ENCODE measurements at regions not wholly inside any gene's neighbourhood (a gene's known extent, or its start where the extent isn't known, plus 50 kb on each side); places are given as distances from the start of the nearest gene placed in this dataset.

DNA sequence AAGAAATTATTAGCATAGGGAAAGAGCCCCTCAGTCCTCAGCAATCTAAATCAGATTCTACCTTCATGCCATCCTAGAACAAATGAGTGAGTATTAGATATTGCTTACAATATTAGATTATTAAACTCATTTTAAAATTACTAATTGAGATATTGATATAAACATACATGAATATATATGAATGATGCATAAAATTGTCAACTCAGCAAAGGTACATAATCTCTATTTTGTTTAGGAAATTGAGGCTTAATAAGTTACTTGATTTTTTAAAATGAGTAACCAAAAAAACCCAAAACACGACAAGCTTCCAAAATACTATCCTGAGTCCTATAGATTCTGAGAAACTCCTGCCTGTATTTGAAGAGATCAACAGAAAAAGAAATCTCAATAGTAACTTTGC lies 297.7 kb upstream of the TMCO5A start:
- H3K27ac ChIP-seq (ENCODE audit: low read length, poor library complexity, severe bottlenecking), result no peak overlapping the region
- no peak overlapping the region for H3K4ac ChIP-seq (ENCODE audit: low read depth in 1 of 2, low read length in 2 of 2)
- 71% methylated on average over 1 of the region's 1 CpG for WGBS
- no peaks in the 10 kb centered on the region for H3K79me1 ChIP-seq (replicated peaks; ENCODE audit: low read length, poor library complexity, severe bottlenecking)
- H3K36me3 ChIP-seq (ENCODE audit: control insufficient read depth in 1 of 2, insufficient read depth in 2 of 2, low read depth in 1 of 2, low read length in 2 of 2), result no peaks in the 10 kb centered on the region
- H3K18ac ChIP-seq (ENCODE audit: low read depth in 1 of 2, low read length in 2 of 2), result no peak overlapping the region
- H2BK12ac ChIP-seq (ENCODE audit: low read length in 2 of 2), result no peak overlapping the region
- DNase-seq, result no peak
- H2BK15ac ChIP-seq (ENCODE audit: low read depth, poor library complexity, severe bottlenecking), result no peak overlapping the region
- H3K23ac ChIP-seq (ENCODE audit: low read length in 2 of 2), result no peak overlapping the region
- no peak overlapping the region for H3K4me2 ChIP-seq (ENCODE audit: low read length, poor library complexity, severe bottlenecking)
- no peak overlapping the region for H4K8ac ChIP-seq (ENCODE audit: low read length)
- H2AK5ac ChIP-seq (ENCODE audit: low read length, severe bottlenecking), result no peak overlapping the region
- no peak overlapping the region for H2BK5ac ChIP-seq (ENCODE audit: low read depth, low read length, poor library complexity, severe bottlenecking)
- no peak overlapping the region for H2BK120ac ChIP-seq (ENCODE audit: low read depth, low read length)
- H2AFZ ChIP-seq (ENCODE audit: low read depth, low read length), result no peak overlapping the region
- H3K27me3 ChIP-seq (ENCODE audit: control insufficient read depth in 1 of 2, insufficient read depth in 1 of 2, low read length in 2 of 2), result no peaks in the 10 kb centered on the region
- no peak overlapping the region for H3K4me3 ChIP-seq (ENCODE audit: insufficient read depth in 1 of 2, low read depth in 1 of 2, low read length in 2 of 2)
- peaks cover 7% of the 10 kb centered on the region for H3K9me3 ChIP-seq (ENCODE audit: control insufficient read depth, low read length)
- no peak overlapping the region for H3K9ac ChIP-seq (ENCODE audit: low read length)
- no peak overlapping the region for H4K91ac ChIP-seq (ENCODE audit: low read length)
- no peak overlapping the region for H3K14ac ChIP-seq (ENCODE audit: low read length in 2 of 2)
- no peaks in the 10 kb centered on the region for H3K4me1 ChIP-seq (ENCODE audit: control insufficient read depth, insufficient read depth, low read depth, low read length)

DNA sequence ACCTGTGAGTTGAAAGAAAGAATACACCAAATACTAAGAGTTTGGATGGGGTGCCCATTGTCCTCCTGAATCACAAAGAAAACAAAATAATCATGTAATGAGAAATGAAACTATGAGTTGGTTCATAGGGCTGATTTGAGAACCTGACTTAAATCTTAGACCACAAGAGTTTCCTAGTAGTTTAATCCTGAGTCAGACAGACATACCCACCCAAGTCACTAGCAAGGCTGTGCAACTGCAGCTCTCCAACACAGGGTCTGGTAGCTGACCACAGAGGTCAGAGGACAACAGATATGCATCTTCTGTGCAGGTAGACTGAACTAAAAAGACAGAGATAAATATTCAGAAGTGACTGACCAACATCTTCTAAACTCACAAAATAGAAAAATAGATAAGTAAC lies 296.3 kb upstream of the TMCO5A start:
- Histone ChIP-seq H3K4me3 (ENCODE audit: insufficient read depth in 1 of 2, low read depth in 1 of 2, low read length in 2 of 2) (no peak overlapping the region), H3K79me1 (replicated peaks; ENCODE audit: low read length, poor library complexity, severe bottlenecking) (no peaks in the 10 kb centered on the region)
- no peak for DNase-seq

DNA sequence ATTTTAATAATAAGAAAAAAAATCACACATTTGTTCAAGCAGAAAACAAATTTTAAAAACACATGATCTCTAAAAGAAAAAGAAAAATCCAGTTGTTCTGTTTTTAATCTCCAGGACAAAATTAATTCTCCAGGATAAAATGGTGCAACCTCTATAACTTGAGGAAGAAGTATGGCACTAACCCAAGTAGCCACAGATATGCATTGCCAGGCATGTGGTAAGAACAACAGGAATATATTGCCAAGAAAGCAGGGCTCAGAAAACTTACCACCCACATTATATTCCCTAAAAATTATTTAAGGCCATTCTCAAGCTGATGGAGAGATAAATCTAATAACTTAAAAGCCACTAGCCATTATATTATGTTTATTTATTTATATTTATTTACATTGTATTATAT lies 295.7 kb upstream of the TMCO5A start:
- no peak overlapping the region for H3K23ac ChIP-seq (ENCODE audit: low read length in 2 of 2)
- H4K91ac ChIP-seq (ENCODE audit: low read length), result no peak overlapping the region
- no peak overlapping the region for H2BK5ac ChIP-seq (ENCODE audit: low read depth, low read length, poor library complexity, severe bottlenecking)
- no peaks in the 10 kb centered on the region for H3K4me1 ChIP-seq (ENCODE audit: control insufficient read depth, insufficient read depth, low read depth, low read length)
- H4K8ac ChIP-seq (ENCODE audit: low read length), result no peak overlapping the region
- no peak overlapping the region for H3K4me2 ChIP-seq (ENCODE audit: low read length, poor library complexity, severe bottlenecking)
- H2BK120ac ChIP-seq (ENCODE audit: low read depth, low read length), result no peak overlapping the region
- H3K9me3 ChIP-seq (ENCODE audit: control insufficient read depth, low read length), result peaks cover 7% of the 10 kb centered on the region
- H3K4me3 ChIP-seq (ENCODE audit: insufficient read depth in 1 of 2, low read depth in 1 of 2, low read length in 2 of 2), result no peak overlapping the region
- H2BK12ac ChIP-seq (ENCODE audit: low read length in 2 of 2), result no peak overlapping the region
- no peak overlapping the region for H3K9ac ChIP-seq (ENCODE audit: low read length)
- H3K27me3 ChIP-seq (ENCODE audit: control insufficient read depth in 1 of 2, insufficient read depth in 1 of 2, low read length in 2 of 2), result no peaks in the 10 kb centered on the region
- DNase-seq, result no peak
- no peak overlapping the region for H2BK15ac ChIP-seq (ENCODE audit: low read depth, poor library complexity, severe bottlenecking)
- no peak overlapping the region for H3K14ac ChIP-seq (ENCODE audit: low read length in 2 of 2)
- H3K36me3 ChIP-seq (ENCODE audit: control insufficient read depth in 1 of 2, insufficient read depth in 2 of 2, low read depth in 1 of 2, low read length in 2 of 2), result no peaks in the 10 kb centered on the region
- no peak overlapping the region for H3K18ac ChIP-seq (ENCODE audit: low read depth in 1 of 2, low read length in 2 of 2)
- no peaks in the 10 kb centered on the region for H3K79me1 ChIP-seq (replicated peaks; ENCODE audit: low read length, poor library complexity, severe bottlenecking)
- H2AFZ ChIP-seq (ENCODE audit: low read depth, low read length), result no peak overlapping the region
- no peak overlapping the region for H3K27ac ChIP-seq (ENCODE audit: low read length, poor library complexity, severe bottlenecking)
- H2AK5ac ChIP-seq (ENCODE audit: low read length, severe bottlenecking), result no peak overlapping the region
- no peak overlapping the region for H3K4ac ChIP-seq (ENCODE audit: low read depth in 1 of 2, low read length in 2 of 2)

More for the DNA sequence above, 296.3 kb upstream of the TMCO5A start:
- no peak overlapping the region for H3K4ac ChIP-seq (ENCODE audit: low read depth in 1 of 2, low read length in 2 of 2)
- no peak overlapping the region for H2BK5ac ChIP-seq (ENCODE audit: low read depth, low read length, poor library complexity, severe bottlenecking)
- H3K27me3 ChIP-seq (ENCODE audit: control insufficient read depth in 1 of 2, insufficient read depth in 1 of 2, low read length in 2 of 2), result no peaks in the 10 kb centered on the region
- peaks cover 7% of the 10 kb centered on the region for H3K9me3 ChIP-seq (ENCODE audit: control insufficient read depth, low read length)
- no peak overlapping the region for H2BK12ac ChIP-seq (ENCODE audit: low read length in 2 of 2)
- H2BK120ac ChIP-seq (ENCODE audit: low read depth, low read length), result no peak overlapping the region
- H2BK15ac ChIP-seq (ENCODE audit: low read depth, poor library complexity, severe bottlenecking), result no peak overlapping the region
- no peak overlapping the region for H2AK5ac ChIP-seq (ENCODE audit: low read length, severe bottlenecking)
- H2AFZ ChIP-seq (ENCODE audit: low read depth, low read length), result no peak overlapping the region
- no peak overlapping the region for H3K27ac ChIP-seq (ENCODE audit: low read length, poor library complexity, severe bottlenecking)
- H3K4me2 ChIP-seq (ENCODE audit: low read length, poor library complexity, severe bottlenecking), result no peak overlapping the region
- H4K8ac ChIP-seq (ENCODE audit: low read length), result no peak overlapping the region
- no peaks in the 10 kb centered on the region for H3K4me1 ChIP-seq (ENCODE audit: control insufficient read depth, insufficient read depth, low read depth, low read length)
- H3K36me3 ChIP-seq (ENCODE audit: control insufficient read depth in 1 of 2, insufficient read depth in 2 of 2, low read depth in 1 of 2, low read length in 2 of 2), result no peaks in the 10 kb centered on the region
- H4K91ac ChIP-seq (ENCODE audit: low read length), result no peak overlapping the region
- no peak overlapping the region for H3K18ac ChIP-seq (ENCODE audit: low read depth in 1 of 2, low read length in 2 of 2)
- no peak overlapping the region for H3K23ac ChIP-seq (ENCODE audit: low read length in 2 of 2)
- no peak overlapping the region for H3K9ac ChIP-seq (ENCODE audit: low read length)
- no peak overlapping the region for H3K14ac ChIP-seq (ENCODE audit: low read length in 2 of 2)

DNA sequence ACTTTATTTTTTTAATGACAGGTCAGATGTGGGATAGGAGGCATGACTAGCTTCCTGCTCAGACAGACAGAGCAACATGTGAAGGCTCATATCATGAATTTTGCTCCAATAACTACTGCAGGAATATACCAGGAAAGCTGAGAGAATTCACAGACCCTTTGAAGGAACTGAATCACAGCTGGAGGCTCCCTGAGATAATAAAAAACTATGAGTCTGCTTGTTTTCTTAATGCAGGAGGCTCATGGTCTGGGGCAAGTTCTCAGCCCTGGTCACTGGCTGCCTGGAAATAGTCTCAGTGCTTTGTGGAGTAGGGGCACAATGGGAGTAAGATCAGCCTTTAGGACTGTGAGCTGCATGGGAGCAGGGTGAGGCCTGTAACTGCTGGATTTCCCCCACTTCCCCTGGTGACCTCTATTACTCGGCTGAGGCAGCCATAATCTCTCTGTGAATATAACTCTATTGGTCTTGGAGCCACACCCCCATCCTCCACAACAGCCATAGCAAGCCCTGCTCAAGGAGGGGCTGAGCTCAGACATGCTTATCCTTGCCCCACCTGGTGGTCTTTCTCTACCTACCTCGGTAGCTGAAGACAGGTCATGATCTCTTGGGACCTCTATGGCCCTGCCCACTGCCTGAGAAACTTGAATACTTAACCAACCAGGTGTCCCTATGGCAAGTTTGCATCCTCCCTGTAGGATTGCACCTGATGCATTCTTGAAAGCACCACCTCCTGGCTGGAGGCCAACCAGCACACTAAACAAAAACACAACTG lies 281.6 kb upstream of the TMCO5A start:
- no peak overlapping the region for H3K4me3 ChIP-seq (ENCODE audit: insufficient read depth in 1 of 2, low read depth in 1 of 2, low read length in 2 of 2)
- no peak overlapping the region for H2AFZ ChIP-seq (ENCODE audit: low read depth, low read length)
- no peak overlapping the region for H3K14ac ChIP-seq (ENCODE audit: low read length in 2 of 2)
- no peak overlapping the region for H2BK5ac ChIP-seq (ENCODE audit: low read depth, low read length, poor library complexity, severe bottlenecking)
- no peak overlapping the region for H2BK12ac ChIP-seq (ENCODE audit: low read length in 2 of 2)
- H2AK5ac ChIP-seq (ENCODE audit: low read length, severe bottlenecking), result no peak overlapping the region
- H3K79me1 ChIP-seq (replicated peaks; ENCODE audit: low read length, poor library complexity, severe bottlenecking), result no peaks in the 10 kb centered on the region
- no peak overlapping the region for H4K91ac ChIP-seq (ENCODE audit: low read length)
- H2BK15ac ChIP-seq (ENCODE audit: low read depth, poor library complexity, severe bottlenecking), result no peak overlapping the region
- no peak for DNase-seq
- 73% methylated on average over 2 of the region's 2 CpGs for WGBS
- peaks cover 27% of the 10 kb centered on the region for H3K9me3 ChIP-seq (ENCODE audit: control insufficient read depth, low read length)
- H2BK120ac ChIP-seq (ENCODE audit: low read depth, low read length), result no peak overlapping the region
- H4K8ac ChIP-seq (ENCODE audit: low read length), result no peak overlapping the region
- H3K9ac ChIP-seq (ENCODE audit: low read length), result no peak overlapping the region
- no peak overlapping the region for H3K27ac ChIP-seq (ENCODE audit: low read length, poor library complexity, severe bottlenecking)
- H3K36me3 ChIP-seq (ENCODE audit: control insufficient read depth in 1 of 2, insufficient read depth in 2 of 2, low read depth in 1 of 2, low read length in 2 of 2), result no peaks in the 10 kb centered on the region
- H3K4me1 ChIP-seq (ENCODE audit: control insufficient read depth, insufficient read depth, low read depth, low read length), result peaks cover 4% of the 10 kb centered on the region
- no peaks in the 10 kb centered on the region for H3K27me3 ChIP-seq (ENCODE audit: control insufficient read depth in 1 of 2, insufficient read depth in 1 of 2, low read length in 2 of 2)
- H3K4me2 ChIP-seq (ENCODE audit: low read length, poor library complexity, severe bottlenecking), result no peak overlapping the region
- H3K4ac ChIP-seq (ENCODE audit: low read depth in 1 of 2, low read length in 2 of 2), result no peak overlapping the region
- H3K23ac ChIP-seq (ENCODE audit: low read length in 2 of 2), result no peak overlapping the region
- no peak overlapping the region for H3K18ac ChIP-seq (ENCODE audit: low read depth in 1 of 2, low read length in 2 of 2)

All from mesenchymal stem cell (in vitro differentiated cells and primary cell).